AG04450 (cell line): ENCODE measurements at regions not wholly inside any gene's neighbourhood (a gene's known extent, or its start where the extent isn't known, plus 50 kb on each side); places are given as distances from the start of the nearest gene placed in this dataset.

ENCODE experiments used
- CTCF ChIA-PET: fragments of 300-600, 350-600 bp; formaldehyde crosslinking; extraction: SDS; loops from one replicate; lab custom pipeline; 2022; ENCODE audit warnings: antibody characterized with exemption, inconsistent platforms; lab: Charles Lee
- POLR2A ChIA-PET: fragments of 350-600 bp; formaldehyde crosslinking; extraction: SDS; loops from one replicate; lab custom pipeline; 2021; ENCODE audit warnings: antibody characterized with exemption, inconsistent platforms; lab: Yijun Ruan, JAX
- DNase-seq: peaks from one replicate; pipeline ENCODE4 v3.0.0-alpha.2; 2011; ENCODE audit warnings: low read depth, low spot score
- H3K27ac ChIP-seq: one replicate; pipeline ENCODE4 v1.5.1; 2012; ENCODE audit warnings: low read depth, low read length, control low read depth
- H3K27me3 ChIP-seq: one replicate; pipeline ENCODE4 v1.6.0; 2012; ENCODE audit warnings: low read length; ENCODE audit not compliant: control insufficient read depth, insufficient read depth
- H3K4me3 ChIP-seq: 2 replicates; pipeline ENCODE4 v1.5.1; 2011; ENCODE audit warnings: mild to moderate bottlenecking, low read depth, low read length, control low read depth
- H3K9me3 ChIP-seq: 2 replicates; pipeline ENCODE4 v1.5.1; 2012; ENCODE audit warnings: low read length; ENCODE audit not compliant: control insufficient read depth, insufficient read depth
- CTCF ChIP-seq: IDR thresholded peaks from 2 replicates; pipeline ENCODE4 v1.5.1; 2011; ENCODE audit warnings: low read depth, low read length, control low read depth, inconsistent platforms

GRCh38 chr6:164315376-164315775 lies 900.9 kb downstream of the QKI start:
- DNase-seq: no peak
- Histone ChIP-seq H3K27ac (no peak overlapping the region), H3K27me3 (no peaks in the 10 kb centered on the region), H3K9me3 (peaks cover 9% of the 10 kb centered on the region; the same call in 1 of the 2 replicates), H3K4me3 (no peak overlapping the region)
- ChIA-PET POLR2A (no interaction called here), CTCF (no interaction called here)
- TF ChIP-seq CTCF: no peak

GRCh38 chr6:164308339-164308738 lies 893.8 kb downstream of the QKI start:
- ChIA-PET POLR2A (no interaction called here), CTCF (no interaction called here)
- Histone ChIP-seq H3K27ac (no peak overlapping the region), H3K9me3 (peaks cover 18% of the 10 kb centered on the region), H3K27me3 (no peaks in the 10 kb centered on the region), H3K4me3 (no peak overlapping the region)
- TF ChIP-seq CTCF: no peak
- no peak for DNase-seq

GRCh38 chr6:164303102-164303964 lies 888.8 kb downstream of the QKI start:
- ChIA-PET POLR2A (no interaction called here), CTCF (no interaction called here)
- DNase-seq: no peak
- TF ChIP-seq CTCF: no peak
- no peak overlapping the region for H3K27ac ChIP-seq
- no peaks in the 10 kb centered on the region for H3K27me3 ChIP-seq
- no peak overlapping the region for H3K4me3 ChIP-seq
- H3K9me3 ChIP-seq: peaks cover 38% of the 10 kb centered on the region

- DNase-seq: no peak
- POLR2A ChIA-PET: no interaction called here
- Histone ChIP-seq H3K9me3 (peaks cover 27% of the 10 kb centered on the region), H3K4me3 (no peak overlapping the region), H3K27me3 (no peaks in the 10 kb centered on the region), H3K27ac (no peak overlapping the region)
- TF ChIP-seq CTCF: no peak
- CTCF ChIA-PET: no interaction called here
These were observed 881.9 kb downstream of the QKI start for GRCh38 chr6:164296411-164296810.

GRCh38 chr6:164294047-164294784 lies 879.7 kb downstream of the QKI start:
- ChIA-PET POLR2A (no interaction called here), CTCF (no interaction called here)
- no peaks in the 10 kb centered on the region for H3K27me3 ChIP-seq

More at GRCh38 chr6:164294047-164294784, 879.7 kb downstream of the QKI start:
- Histone ChIP-seq H3K27ac (no peak overlapping the region), H3K4me3 (no peak overlapping the region), H3K9me3 (peaks cover 29% of the 10 kb centered on the region)
- no peak for DNase-seq
- TF ChIP-seq CTCF: no peak
